ENCODE measurements at regions not wholly inside any gene's neighbourhood (a gene's known extent, or its start where the extent isn't known, plus 50 kb on each side); places are given as distances from the start of the nearest gene placed in this dataset.
"Not testable (repeated sequence)": the region's sequence is repeated elsewhere in the genome, so short reads cannot be mapped to it uniquely, and the experiment has no call there.

DNA sequence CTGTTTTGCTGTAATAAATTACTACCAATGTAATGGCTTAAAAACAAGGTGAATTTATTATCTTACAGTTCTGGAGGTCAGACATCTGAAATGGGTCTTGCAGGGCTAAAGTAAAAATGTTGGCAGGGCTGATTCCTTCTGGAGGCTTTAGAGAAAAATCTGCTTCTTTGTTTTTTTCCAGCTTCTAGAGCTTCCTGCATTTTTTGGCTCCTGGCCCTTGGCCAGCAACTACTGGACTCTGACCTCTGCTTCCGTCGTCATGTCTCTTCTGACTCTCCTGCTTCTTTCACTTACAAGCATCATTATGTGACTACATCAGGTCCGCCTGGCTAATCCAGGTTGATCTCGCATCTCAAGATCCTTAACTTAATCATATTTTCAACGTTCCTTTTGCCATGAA lies 350.9 kb downstream of the S1PR1 start:
- DNase-seq = no peak

DNA sequence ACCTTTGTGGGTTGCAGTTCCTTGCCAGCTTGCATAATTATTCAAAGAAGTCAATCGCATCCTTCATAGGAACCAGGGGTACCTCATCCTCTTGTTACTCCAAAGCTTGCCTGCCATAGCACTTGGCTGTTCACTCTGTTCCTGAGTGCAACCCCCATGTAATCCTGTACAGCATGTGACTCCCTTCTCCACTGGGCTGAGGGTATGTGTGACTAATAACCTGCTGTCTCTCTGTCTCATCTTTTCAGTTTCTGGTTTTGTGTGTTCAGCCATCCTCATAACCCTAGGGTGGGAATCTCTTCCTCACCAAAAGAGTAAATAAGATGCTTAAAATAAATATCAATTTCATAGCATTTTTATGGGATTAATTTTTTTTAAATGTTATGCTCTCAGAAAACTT lies 351.9 kb downstream of the S1PR1 start:
- no peak for DNase-seq

GRCh38 chr1:101592845-101593244 lies 356.0 kb downstream of the S1PR1 start:
- DNase-seq = no peak

DNA sequence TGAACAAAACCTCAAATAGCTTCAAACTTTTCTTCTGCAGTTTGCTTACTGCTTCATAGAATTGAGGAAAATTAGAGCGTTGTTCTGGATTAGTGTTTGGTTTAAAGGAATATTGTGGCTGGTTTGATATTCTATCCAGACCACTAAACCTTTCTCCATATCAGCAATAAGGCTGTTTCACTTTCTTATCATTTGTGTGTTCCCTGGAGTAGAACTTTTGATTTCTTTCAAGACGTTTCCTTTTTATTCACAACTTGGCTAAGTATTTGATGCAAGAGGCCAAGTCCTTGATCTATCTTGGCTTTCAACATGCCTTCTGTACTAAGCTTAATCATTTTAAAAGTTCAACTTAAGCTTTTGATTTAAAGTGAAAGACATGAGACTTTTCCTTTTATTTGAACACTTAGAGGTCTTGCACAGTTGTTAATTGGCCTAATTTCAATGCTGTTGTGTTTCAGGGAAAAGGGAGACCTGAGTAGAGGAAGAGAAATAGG lies 359.1 kb downstream of the S1PR1 start:
- DNase-seq = no peak

GRCh38 chr1:101600615-101601014 lies 363.8 kb downstream of the S1PR1 start:
- not testable (repeated sequence) for DNase-seq

GRCh38 chr1:101603726-101604125 lies 366.9 kb downstream of the S1PR1 start:
- no peak for DNase-seq

- no peak for DNase-seq
Observed at GRCh38 chr1:101605878-101606277, 369.1 kb downstream of the S1PR1 start.

DNA sequence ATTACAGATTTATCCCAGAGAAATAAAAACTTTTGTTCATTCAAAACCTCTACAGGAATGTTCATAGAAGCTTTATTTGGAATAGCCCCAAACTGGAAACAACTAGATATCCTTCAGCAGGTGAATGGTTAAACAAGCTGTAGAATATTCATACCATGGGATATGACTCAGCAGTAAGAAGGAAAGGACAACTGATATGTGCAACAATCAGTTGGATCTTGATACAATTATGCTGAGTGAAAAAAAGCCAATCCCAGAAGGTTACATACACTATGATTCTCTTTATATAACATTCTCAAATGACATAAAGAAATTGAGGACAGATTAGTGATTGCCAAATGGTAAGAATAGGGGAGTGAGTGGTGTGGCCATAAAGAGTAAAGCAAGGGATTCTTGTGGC lies 376.7 kb downstream of the S1PR1 start:
- DNase-seq = no peak

DNA sequence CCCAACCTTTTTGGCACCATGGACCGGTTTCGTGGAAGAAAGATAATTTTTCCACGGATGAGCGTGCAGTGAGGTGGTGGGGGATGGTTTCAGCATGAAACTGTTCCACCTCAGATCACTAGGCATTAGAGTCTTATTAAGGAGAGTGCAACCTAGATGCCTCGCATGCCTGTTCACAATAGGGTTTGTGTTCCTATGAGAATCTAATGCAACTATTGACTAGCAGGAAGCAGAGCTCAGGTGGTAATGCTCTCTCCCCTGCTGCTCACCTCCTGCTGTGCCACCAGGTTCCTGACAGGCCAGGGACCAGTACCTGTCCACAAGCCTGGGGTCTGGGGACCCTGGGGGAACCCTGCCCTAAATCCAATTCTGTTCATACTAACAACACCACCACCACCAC lies 377.8 kb downstream of the OLFM3 start:
- no peak for DNase-seq

- no peak for DNase-seq
Observed at GRCh38 chr1:101632548-101633272, 364.0 kb downstream of the OLFM3 start.

- no peak for DNase-seq
Observed at GRCh38 chr1:101645810-101646209, 350.9 kb downstream of the OLFM3 start.

GRCh38 chr1:101652484-101652883 lies 344.2 kb downstream of the OLFM3 start:
- no peak for DNase-seq

DNA sequence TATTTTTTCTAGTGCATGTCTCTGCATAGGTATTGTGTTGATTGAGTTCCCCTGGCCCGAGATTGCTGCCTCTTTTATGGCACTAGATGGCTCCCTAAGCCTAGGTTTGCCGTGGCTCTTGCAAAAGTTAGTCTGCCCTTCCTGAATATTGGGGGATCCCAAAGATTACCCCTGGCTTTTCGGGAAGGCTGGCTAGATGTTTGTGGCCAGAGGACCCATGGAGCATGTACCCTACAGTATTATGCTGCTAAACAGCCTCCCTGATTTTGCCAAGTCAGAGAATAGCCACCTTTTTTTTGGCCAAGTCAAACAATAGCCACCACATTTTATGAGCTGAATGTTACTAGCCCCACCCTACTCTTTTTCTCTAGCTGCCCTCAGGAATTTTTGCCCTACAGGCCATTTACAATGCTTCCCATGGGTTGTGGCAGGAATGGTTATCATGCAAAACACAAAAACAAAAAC lies 343.2 kb downstream of the OLFM3 start:
- no peak for DNase-seq

- no peak for DNase-seq
Observed at GRCh38 chr1:101664726-101665125, 332.0 kb downstream of the OLFM3 start.

DNA sequence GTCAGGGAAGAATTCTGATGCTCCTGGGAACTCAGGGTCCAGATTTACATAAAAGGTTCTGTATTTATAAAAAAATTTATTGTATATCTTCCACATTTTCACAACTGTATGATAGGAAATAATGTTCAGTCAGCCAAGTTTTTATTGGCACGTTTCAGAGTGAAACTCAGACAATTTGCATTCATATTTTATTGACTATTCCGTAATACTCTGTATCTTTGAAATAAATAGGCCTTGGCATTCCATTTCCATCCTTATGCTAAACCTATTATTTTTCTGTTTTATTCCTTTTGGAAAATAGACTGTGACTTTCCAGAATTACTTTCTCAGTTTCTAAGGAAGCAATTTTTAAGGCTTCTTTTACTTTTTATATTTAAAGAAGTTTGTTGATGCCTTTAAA lies 329.0 kb downstream of the OLFM3 start:
- no peak for DNase-seq

DNA sequence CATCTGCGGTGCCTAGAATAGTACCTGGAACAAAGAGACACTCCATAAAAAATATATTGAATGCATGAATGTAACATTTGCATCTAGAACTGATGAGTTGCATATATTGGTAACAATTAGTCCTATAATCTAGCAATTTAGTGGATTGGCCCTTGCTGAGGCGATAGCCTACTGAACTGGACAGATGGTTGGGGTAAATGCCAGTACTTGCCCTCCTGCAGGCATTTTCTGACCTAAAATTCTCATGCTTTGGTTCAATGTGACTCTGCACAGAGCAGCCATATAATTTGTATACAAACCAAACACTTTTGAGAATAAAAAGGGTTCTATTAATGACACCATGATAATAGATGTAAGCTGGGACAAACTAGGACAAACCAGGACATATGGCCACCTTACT lies 313.6 kb downstream of the OLFM3 start:
- no peak for DNase-seq

GRCh38 chr1:101683561-101683960 lies 313.2 kb downstream of the OLFM3 start:
- DNase-seq = no peak

DNA sequence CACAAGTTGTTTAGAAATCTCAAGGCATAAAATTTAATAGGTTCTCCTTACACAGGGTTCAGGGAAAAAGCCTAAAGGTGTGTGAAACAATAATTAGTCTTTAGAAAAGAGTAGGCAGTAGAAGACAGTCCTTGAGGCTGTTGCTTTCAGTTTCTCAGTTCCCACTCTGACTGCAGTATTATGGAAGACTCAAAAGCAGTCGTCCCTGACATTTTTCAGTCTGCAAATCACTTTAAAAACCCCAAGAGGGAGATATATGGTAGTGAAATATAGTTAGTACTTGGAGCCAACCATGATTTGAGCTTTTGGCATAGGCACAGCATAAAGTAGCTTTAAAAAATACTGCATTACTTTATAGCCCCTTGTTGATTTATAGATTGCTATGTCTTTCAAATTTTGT lies 299.7 kb downstream of the OLFM3 start:
- DNase-seq = no peak

GRCh38 chr1:101698681-101699080 lies 298.0 kb downstream of the OLFM3 start:
- DNase-seq = no peak

DNA sequence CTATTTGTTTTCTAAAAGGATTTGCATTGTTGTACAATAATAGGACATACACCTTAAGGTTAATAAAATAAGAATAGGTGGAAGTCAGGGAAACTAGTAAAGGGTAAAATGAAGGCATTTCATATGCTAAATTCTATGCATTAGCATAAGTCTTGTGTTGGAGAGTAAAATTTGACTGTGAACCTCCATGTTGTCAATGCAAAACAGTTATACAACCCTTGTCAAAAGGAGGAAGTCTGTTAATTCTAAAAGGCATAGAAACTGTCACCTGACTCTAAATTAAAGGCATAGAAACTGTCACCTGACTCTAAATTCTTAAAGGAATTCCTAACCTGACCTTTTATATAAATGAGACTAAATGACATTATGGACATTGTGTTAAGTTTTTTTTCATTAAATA lies 291.8 kb downstream of the OLFM3 start:
- DNase-seq = no peak

DNA sequence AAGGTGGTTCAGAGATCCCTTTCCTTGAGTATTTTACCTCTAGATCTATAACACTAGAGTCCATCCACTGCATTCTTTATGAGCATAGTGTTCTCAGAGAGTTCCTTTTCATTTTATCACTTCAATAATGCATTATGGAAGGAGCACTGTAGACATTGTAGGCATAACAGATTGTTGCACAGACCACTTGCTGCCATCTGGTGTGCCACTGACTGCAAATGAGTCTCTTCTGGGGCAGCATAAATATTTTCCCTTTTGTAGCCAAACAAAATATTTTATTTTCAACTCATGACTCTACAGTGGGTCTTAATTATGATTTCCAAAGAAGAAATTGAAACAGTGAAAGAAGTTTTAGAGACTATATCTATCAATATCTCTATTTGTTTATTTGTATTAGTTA lies 290.4 kb downstream of the OLFM3 start:
- no peak for DNase-seq

DNA sequence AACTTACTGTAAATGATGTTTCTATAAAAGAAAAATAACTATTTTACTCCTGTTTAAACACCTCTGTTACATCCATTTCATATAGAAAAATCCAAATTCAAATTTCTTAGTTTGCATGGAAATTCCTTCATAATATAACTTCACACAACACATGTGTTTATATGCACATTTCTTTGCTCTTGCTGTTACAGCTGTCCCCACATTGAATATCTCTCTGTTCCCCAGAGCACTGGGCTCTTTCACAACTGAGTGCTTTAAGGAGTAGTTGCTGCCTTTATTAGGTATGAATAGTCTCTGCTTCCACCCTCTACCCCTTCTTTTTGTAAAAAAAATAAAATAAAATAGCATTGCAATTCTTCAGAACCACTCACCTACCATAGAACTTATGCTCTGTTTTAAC lies 287.0 kb downstream of the OLFM3 start:
- no peak for DNase-seq

DNA sequence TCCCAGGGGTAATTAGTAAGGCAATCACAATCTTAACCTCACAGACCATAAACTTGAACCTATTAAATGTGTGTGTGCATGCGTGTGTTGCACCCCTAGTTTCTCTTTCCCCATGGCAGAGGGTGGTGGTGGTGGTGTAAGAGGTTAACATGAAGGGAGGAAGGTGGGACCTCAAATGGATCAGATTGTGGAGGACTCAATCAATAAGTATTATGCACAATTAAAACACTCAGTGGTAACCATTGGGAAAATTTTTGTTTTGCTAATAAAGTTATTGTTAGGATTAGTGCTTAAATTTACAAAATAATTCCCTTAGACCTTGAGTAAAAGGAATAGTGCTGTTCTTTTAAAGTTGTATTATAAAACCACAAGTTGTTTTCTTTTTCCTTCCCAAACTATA lies 283.0 kb downstream of the OLFM3 start:
- no peak for DNase-seq

DNA sequence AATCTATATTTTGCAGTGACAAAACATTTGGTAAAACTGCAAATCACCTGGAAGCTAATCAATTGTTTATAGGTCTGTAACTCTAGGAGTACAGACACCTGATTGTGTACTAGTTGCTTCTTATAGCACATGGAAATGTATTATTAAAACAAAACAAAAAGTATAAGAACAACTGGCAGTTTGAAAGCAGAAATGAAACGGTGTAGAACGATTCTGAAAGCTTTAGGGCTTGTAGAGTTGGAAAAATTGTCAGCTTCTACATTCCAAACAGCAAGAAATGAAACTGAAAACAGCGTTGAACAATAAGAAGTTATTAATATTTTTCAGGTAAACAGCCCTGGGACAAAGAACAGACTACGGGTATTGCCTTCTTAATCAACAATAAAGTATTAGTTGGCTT lies 273.3 kb downstream of the OLFM3 start:
- DNase-seq = no peak

GRCh38 chr1:101728029-101728428 lies 268.7 kb downstream of the OLFM3 start:
- no peak for DNase-seq
